Body of pancreas (tissue), 4 donors: ENCODE measurements at regions not wholly inside any gene's neighbourhood (a gene's known extent, or its start where the extent isn't known, plus 50 kb on each side); places are given as distances from the start of the nearest gene placed in this dataset.

Experiments
- ATAC-seq: fragments of 150-250 bp; one replicate; pipeline ENCODE4 v1.9.1; 2016
- DNase-seq, 4 donors: peaks; one replicate each; pipeline ENCODE4 v3.0.0-alpha.2; 2019
- H3K27ac ChIP-seq, 4 donors: fragments of 200-600 bp; sonication (generic); 1 replicate in 3 of 4; 2 replicates in 1 of 4; pipeline versions ENCODE4 v1.5.1 to v1.6.1; 2016 to 2019; ENCODE audit warnings: mild to moderate bottlenecking in 1 of 4, mixed read lengths in 1 of 4, moderate library complexity in 1 of 4
- H3K27me3 ChIP-seq, 2 donors: fragments of 200-600 bp; sonication (generic); one replicate each; pipeline ENCODE4 v1.6.0; 2016; ENCODE audit warnings: mild to moderate bottlenecking in 1 of 2
- H3K36me3 ChIP-seq, 2 donors: fragments of 200-600 bp; sonication (generic); replicated peaks in 1 of 2; 2 replicates each; pipeline ENCODE4 v1.5.1; 2016; ENCODE audit warnings: low read depth in 2 of 2; ENCODE audit not compliant: insufficient read depth in 1 of 2
- H3K4me1 ChIP-seq: fragments of 200-600 bp; sonication (generic); one replicate; pipeline ENCODE4 v1.6.0; 2016
- H3K4me3 ChIP-seq, 2 donors: fragments of 200-600 bp; sonication (generic); 1 replicate in 1 of 2; 2 replicates in 1 of 2; pipeline ENCODE4 v1.5.1; 2016 to 2019
- H3K9me3 ChIP-seq, 3 donors: fragments of 200-600 bp; sonication (generic); 1 replicate in 2 of 3; 2 replicates in 1 of 3; pipeline ENCODE4 v1.5.1; 2016
- CTCF ChIP-seq, 7 experiments: fragments of 450-650 bp in 4 of 7; fragments of 200-600 bp in 3 of 7; sonication (generic) in 3 of 7; IDR thresholded peaks; one replicate each; pipeline ENCODE4 v1.5.1; 2016 to 2019; ENCODE audit warnings: antibody characterized with exemption in 7 of 7
- POLR2A ChIP-seq, 3 donors: fragments of 450-650 bp; IDR thresholded peaks; one replicate each; pipeline ENCODE4 v1.6.1; 2016; ENCODE audit warnings: antibody characterized with exemption in 3 of 3, mild to moderate bottlenecking in 2 of 3
- WGBS, 2 donors: methylation state at CpG; one replicate each; pipeline ENCODE4 v1.1.5; 2017; 5-methylcytosine and 5-hydroxymethylcytosine counted together
- intact Hi-C: fragments of 100-400 bp; cut with DNase I; formaldehyde crosslinking; loops from one replicate; pipeline ENCODE4 v1.15.1; 2023

DNA sequence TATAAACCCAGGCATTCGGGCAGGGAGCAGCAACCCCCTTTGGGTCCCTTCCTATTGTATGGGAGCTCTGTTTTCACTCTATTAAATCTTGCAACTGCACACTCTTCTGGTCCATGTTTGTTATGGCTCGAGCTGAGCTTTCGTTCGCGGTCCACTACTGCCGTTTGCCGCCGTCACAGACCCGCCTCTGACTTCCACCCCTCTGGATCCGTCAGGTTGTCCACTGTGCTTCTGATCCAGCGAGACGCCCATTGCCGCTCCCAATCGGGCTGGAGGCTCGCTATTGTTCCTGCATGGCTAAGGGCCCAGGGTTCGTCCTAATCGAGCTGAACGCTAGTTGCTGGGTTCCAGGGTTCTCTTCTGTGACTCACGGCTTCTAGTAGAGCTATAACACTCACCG lies 111.3 kb downstream of the TMEM170B start:
- no peaks in the 10 kb centered on the region for H3K9me3 ChIP-seq
- 97 to 98% methylated on average over 20 of the region's 20 CpGs for WGBS, 2 donors
- no peaks in the 10 kb centered on the region for H3K27me3 ChIP-seq
- intact Hi-C loops, result no loop called here
- ATAC-seq (no peak), DNase-seq (no peak)
- no peaks in the 10 kb centered on the region for H3K36me3 ChIP-seq
- no peaks in the 10 kb centered on the region for H3K4me1 ChIP-seq
- H3K4me3 ChIP-seq, result no peak overlapping the region
- TF ChIP-seq POLR2A (IDR thresholded peaks at IDR 0.05), result no peak
- TF ChIP-seq CTCF (IDR thresholded peaks at IDR 0.05), result no peak
- H3K27ac ChIP-seq, result no peak overlapping the region

GRCh38 chr6:11650025-11650696 lies 112.6 kb downstream of the TMEM170B start:
- Histone ChIP-seq H3K9me3 (no peaks in the 10 kb centered on the region), H3K4me3 (no peak overlapping the region), H3K27me3 (no peaks in the 10 kb centered on the region), H3K27ac (peak overlapping the region in 1 of 4 donors; percentile 12), H3K4me1 (peaks cover 1% of the 10 kb centered on the region), H3K36me3 (no peaks in the 10 kb centered on the region)
- ATAC-seq (peak; percentile 21), DNase-seq (no peak)
- intact Hi-C loops, result no loop called here
- WGBS, 2 donors, result 69 to 85% methylated on average over 7 of the region's 7 CpGs
- TF ChIP-seq POLR2A (IDR thresholded peaks at IDR 0.05) (no peak), CTCF (IDR thresholded peaks at IDR 0.05) (no peak)

DNA sequence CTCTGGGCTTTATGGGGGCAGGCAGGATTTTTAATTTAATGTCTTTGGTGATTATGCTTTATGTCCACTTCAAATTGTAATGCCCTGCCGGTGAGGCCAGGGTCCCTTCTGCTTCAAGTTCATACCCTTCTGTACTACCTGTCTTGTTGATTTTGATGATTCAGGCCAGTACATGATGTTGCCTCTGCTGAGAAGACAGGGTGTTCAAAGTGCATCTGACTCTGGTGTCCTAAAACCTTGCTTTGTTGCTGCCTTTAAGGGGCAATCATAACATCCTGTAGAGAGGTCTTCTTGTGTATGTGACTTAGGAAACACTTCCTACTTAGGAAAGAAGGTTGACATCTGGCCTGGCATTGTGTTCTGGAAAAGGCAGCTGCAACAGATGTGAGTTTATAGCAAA lies 113.2 kb downstream of the TMEM170B start:
- no peaks in the 10 kb centered on the region for H3K9me3 ChIP-seq
- H3K4me1 ChIP-seq, result peaks cover 7% of the 10 kb centered on the region
- H3K4me3 ChIP-seq, result no peak overlapping the region
- intact Hi-C loops, result no loop called here
- DNase-seq (no peak), ATAC-seq (no peak)
- H3K27ac ChIP-seq, result peak overlapping the region in 1 of 4 donors; percentile 12
- H3K27me3 ChIP-seq, result no peaks in the 10 kb centered on the region
- TF ChIP-seq CTCF (IDR thresholded peaks at IDR 0.05), result no peak
- TF ChIP-seq POLR2A (IDR thresholded peaks at IDR 0.05), result no peak
- H3K36me3 ChIP-seq, result no peaks in the 10 kb centered on the region
- 85 to 88% methylated on average over 1 of the region's 1 CpG for WGBS, 2 donors

GRCh38 chr6:11653028-11653583 lies 115.6 kb downstream of the TMEM170B start:
- H3K27me3 ChIP-seq, result no peaks in the 10 kb centered on the region
- 48 to 49% methylated on average over 8 of the region's 8 CpGs for WGBS, 2 donors
- TF ChIP-seq POLR2A (IDR thresholded peaks at IDR 0.05), result no peak
- no peak for TF ChIP-seq CTCF (IDR thresholded peaks at IDR 0.05)
- no peak overlapping the region for H3K27ac ChIP-seq
- ATAC-seq (peak; percentile 16), DNase-seq (peak in 2 of 4 donors; percentile 24 to 31)
- H3K4me3 ChIP-seq, result no peak overlapping the region
- H3K4me1 ChIP-seq, result peaks cover 10% of the 10 kb centered on the region
- intact Hi-C loops, result no loop called here
- no peaks in the 10 kb centered on the region for H3K9me3 ChIP-seq
- no peaks in the 10 kb centered on the region for H3K36me3 ChIP-seq

DNA sequence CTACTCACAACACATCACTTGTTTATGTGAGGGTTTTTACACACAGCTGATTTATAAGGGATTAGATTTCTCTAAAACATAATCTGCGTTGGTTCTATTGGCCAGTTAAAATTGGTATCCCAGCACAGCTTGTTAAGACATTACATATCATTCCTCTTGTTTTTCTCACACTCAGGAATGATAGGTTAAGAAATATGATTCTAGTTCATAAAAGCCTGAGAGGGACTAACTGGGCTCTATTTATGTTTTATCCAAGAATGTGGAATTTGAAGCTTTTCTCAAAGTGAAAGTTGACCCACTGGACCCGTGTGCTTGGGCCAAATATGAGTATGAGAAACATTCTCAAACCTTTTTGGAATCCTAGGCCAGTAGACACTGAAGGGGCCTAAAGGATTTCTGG lies 117.3 kb downstream of the TMEM170B start:
- Histone ChIP-seq H3K4me1 (peaks cover 10% of the 10 kb centered on the region), H3K27ac (no peak overlapping the region), H3K9me3 (no peaks in the 10 kb centered on the region), H3K36me3 (no peaks in the 10 kb centered on the region), H3K27me3 (no peaks in the 10 kb centered on the region), H3K4me3 (no peak overlapping the region)
- TF ChIP-seq POLR2A (IDR thresholded peaks at IDR 0.05) (no peak), CTCF (IDR thresholded peaks at IDR 0.05) (no peak)
- WGBS, 2 donors, result 71 to 77% methylated on average over 2 of the region's 2 CpGs
- no peak for ATAC-seq
- intact Hi-C loops, result loop anchor here (5.0 kb wide), 1 partner anchor 577 kb away; no protein-coding TSS in a partner anchor
- no peak for DNase-seq
